Activated naive CD4-positive, alpha-beta T cell treated with anti-CD3 and anti-CD28 coated beads, Interleukin-2, amount 50 U/mL, for 72 hours (primary cell): ENCODE measurements at regions not wholly inside any gene's neighbourhood (a gene's known extent, or its start where the extent isn't known, plus 50 kb on each side); places are given as distances from the start of the nearest gene placed in this dataset.
"Not testable (repeated sequence)": the region's sequence is repeated elsewhere in the genome, so short reads cannot be mapped to it uniquely, and the experiment has no call there.

Source experiments
- ATAC-seq, 2 donors: fragments of 150-1000 bp; cut with Tn5 transposase; 2 replicates each; pipeline ENCODE4 v1.10.0; 2021; ENCODE audit warnings: mild to moderate bottlenecking in 2 of 2, moderate library complexity in 2 of 2
- DNase-seq, 2 donors: peaks; one replicate each; pipeline ENCODE4 v3.0.0; 2021 to 2022; ENCODE audit warnings: low spot score in 2 of 2
- H3K27ac Mint-ChIP-seq, 2 donors: one replicate each; pipeline ENCODE4 v1.8.0; 2022; ENCODE audit warnings: mild to moderate bottlenecking in 2 of 2, mixed read lengths in 2 of 2
- H3K36me3 Mint-ChIP-seq, 2 donors: one replicate each; pipeline ENCODE4 v1.8.0; 2022; ENCODE audit warnings: mixed read lengths in 2 of 2
- H3K9me3 Mint-ChIP-seq, 2 donors: one replicate each; pipeline ENCODE4 v1.8.0; 2022; ENCODE audit warnings: mixed read lengths in 2 of 2

- H3K36me3 Mint-ChIP-seq, DNase-seq, H3K9me3 Mint-ChIP-seq, H3K27ac Mint-ChIP-seq, ATAC-seq: not testable (repeated sequence)
Observed at GRCh38 chr2:94786424-94786823, 84.8 kb upstream of the TEKT4 start.

- ATAC-seq, DNase-seq, H3K9me3 Mint-ChIP-seq, H3K27ac Mint-ChIP-seq, H3K36me3 Mint-ChIP-seq: not testable (repeated sequence)
Observed at GRCh38 chr2:94790169-94790568, 81.1 kb upstream of the TEKT4 start.

- H3K36me3 Mint-ChIP-seq, H3K27ac Mint-ChIP-seq: not testable (repeated sequence)
Observed at GRCh38 chr2:94797235-94797634, 74.0 kb upstream of the TEKT4 start.

More at GRCh38 chr2:94797235-94797634, 74.0 kb upstream of the TEKT4 start:
- ATAC-seq, H3K9me3 Mint-ChIP-seq, DNase-seq: not testable (repeated sequence)
